ENCODE measurements at regions not wholly inside any gene's neighbourhood (a gene's known extent, or its start where the extent isn't known, plus 50 kb on each side); places are given as distances from the start of the nearest gene placed in this dataset.

DNA sequence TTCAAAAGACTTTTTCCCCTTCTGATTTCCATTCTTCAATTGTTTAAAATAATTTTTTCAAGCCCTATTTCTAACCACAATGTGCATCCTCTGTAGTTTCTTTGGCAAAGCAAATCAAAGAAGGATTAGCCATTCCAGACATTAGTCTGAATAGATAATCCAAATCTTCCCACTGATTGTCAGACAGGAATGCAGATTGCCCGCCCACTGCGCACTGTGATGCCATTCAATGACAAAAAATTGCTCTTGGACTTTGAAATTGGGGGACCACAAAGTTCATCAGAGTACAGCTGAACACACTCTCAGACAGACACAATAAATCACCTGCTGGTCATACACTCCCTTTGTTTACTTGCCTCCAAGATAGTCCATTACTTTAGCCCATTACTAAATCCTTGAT, 216.5 kb upstream of the DKK2 start:
- no peaks in the 10 kb centered on the region for H3K4me1 ChIP-seq (ENCODE audit: control insufficient read depth in 2 of 2, insufficient read depth in 2 of 2, low read length in 2 of 2)
- WGBS (ENCODE audit: insufficient coverage): 87% methylated on average over 2 of the region's 2 CpGs
- no peak overlapping the region for H2AFZ ChIP-seq (ENCODE audit: insufficient read depth, low read depth, low read length, poor library complexity, severe bottlenecking)
- H3K4me3 ChIP-seq (ENCODE audit: control extremely low read depth in 1 of 5, extremely low read depth in 1 of 5, insufficient read depth in 1 of 5, low read depth in 2 of 5, low read length in 4 of 5): no peak overlapping the region
- H3K4me2 ChIP-seq (replicated peaks; ENCODE audit: low read depth, low read length, poor library complexity, severe bottlenecking): no peak overlapping the region
- no peaks in the 10 kb centered on the region for H3K36me3 ChIP-seq (replicated peaks in 1 of 2; ENCODE audit: control extremely low read depth in 1 of 2, control insufficient read depth in 1 of 2, extremely low read depth in 1 of 2, insufficient read depth in 2 of 2, low read length in 1 of 2)
- H3K4me1 Mint-ChIP-seq: no peaks in the 10 kb centered on the region
- no peaks in the 10 kb centered on the region for H3K27me3 Mint-ChIP-seq
- H3K27me3 ChIP-seq (replicated peaks in 1 of 4; ENCODE audit: control extremely low read depth in 1 of 4, control insufficient read depth in 3 of 4, insufficient read depth in 4 of 4, low read length in 3 of 4): no peaks in the 10 kb centered on the region
- POLR2A ChIA-PET: no interaction called here
- H4K20me1 ChIP-seq (ENCODE audit: control insufficient read depth, insufficient read depth, low read length, poor library complexity, severe bottlenecking): no peaks in the 10 kb centered on the region
- H3K27ac Mint-ChIP-seq: no peak overlapping the region
- CTCF ChIA-PET: no interaction called here
- no peak overlapping the region for H3K27ac ChIP-seq (ENCODE audit: low read length in 2 of 2)
- TF ChIP-seq EZH2 (IDR thresholded peaks at IDR 0.05; ENCODE audit: borderline replicate concordance, insufficient read depth, low read depth, low read length, poor library complexity, severe bottlenecking): no peak
- TF ChIP-seq, protein P1, sequence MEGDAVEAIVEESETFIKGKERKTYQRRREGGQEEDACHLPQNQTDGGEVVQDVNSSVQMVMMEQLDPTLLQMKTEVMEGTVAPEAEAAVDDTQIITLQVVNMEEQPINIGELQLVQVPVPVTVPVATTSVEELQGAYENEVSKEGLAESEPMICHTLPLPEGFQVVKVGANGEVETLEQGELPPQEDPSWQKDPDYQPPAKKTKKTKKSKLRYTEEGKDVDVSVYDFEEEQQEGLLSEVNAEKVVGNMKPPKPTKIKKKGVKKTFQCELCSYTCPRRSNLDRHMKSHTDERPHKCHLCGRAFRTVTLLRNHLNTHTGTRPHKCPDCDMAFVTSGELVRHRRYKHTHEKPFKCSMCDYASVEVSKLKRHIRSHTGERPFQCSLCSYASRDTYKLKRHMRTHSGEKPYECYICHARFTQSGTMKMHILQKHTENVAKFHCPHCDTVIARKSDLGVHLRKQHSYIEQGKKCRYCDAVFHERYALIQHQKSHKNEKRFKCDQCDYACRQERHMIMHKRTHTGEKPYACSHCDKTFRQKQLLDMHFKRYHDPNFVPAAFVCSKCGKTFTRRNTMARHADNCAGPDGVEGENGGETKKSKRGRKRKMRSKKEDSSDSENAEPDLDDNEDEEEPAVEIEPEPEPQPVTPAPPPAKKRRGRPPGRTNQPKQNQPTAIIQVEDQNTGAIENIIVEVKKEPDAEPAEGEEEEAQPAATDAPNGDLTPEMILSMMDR (IDR thresholded peaks at IDR 0.05): no peak
- no peak overlapping the region for H3K4me3 Mint-ChIP-seq
- H3K9me3 ChIP-seq (ENCODE audit: control extremely low read depth in 1 of 3, control insufficient read depth in 2 of 3, insufficient read depth in 1 of 3, low read length in 2 of 3): no peaks in the 10 kb centered on the region
- H3K79me2 ChIP-seq (ENCODE audit: control insufficient read depth, insufficient read depth, low read length): no peaks in the 10 kb centered on the region
- H3K9me3 Mint-ChIP-seq (ENCODE audit: insufficient read depth): no peaks in the 10 kb centered on the region
- ATAC-seq (ENCODE audit: low read depth) (no peak), DNase-seq (no peak)
- no peak overlapping the region for H3K9ac ChIP-seq (ENCODE audit: low read length)
- intact Hi-C loops (cut with micrococcal nuclease): no loop called here

DNA sequence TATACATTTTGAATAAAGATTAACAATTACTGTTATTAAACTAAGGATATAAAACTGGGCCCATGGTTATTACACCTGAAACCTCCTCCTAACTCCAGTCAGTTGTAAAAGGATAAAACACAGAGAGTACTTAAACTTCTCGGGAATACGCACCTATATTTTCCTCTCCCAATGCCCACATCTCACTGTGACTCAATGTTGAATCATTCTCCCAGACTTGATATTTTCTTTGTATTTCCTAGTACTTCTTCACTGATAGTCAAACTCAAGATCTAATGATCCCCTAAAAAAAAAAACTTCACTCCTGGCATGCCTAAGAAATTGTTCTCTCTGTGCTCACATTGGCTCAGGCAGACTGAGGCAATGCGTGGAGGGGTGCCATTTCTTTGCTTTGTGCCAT, 212.5 kb upstream of the DKK2 start:
- Mint-ChIP-seq H3K4me1 (no peaks in the 10 kb centered on the region), H3K9me3 (ENCODE audit: insufficient read depth) (no peaks in the 10 kb centered on the region), H3K27me3 (no peaks in the 10 kb centered on the region), H3K27ac (no peak overlapping the region), H3K4me3 (no peak overlapping the region)
- H3K79me2 ChIP-seq (ENCODE audit: control insufficient read depth, insufficient read depth, low read length): no peaks in the 10 kb centered on the region
- no peak overlapping the region for H3K9ac ChIP-seq (ENCODE audit: low read length)
- H3K36me3 ChIP-seq (replicated peaks in 1 of 2; ENCODE audit: control extremely low read depth in 1 of 2, control insufficient read depth in 1 of 2, extremely low read depth in 1 of 2, insufficient read depth in 2 of 2, low read length in 1 of 2): no peaks in the 10 kb centered on the region
- no peak overlapping the region for H3K4me2 ChIP-seq (replicated peaks; ENCODE audit: low read depth, low read length, poor library complexity, severe bottlenecking)
- ChIA-PET CTCF (no interaction called here), POLR2A (no interaction called here)
- no peak for TF ChIP-seq EZH2 (IDR thresholded peaks at IDR 0.05; ENCODE audit: borderline replicate concordance, insufficient read depth, low read depth, low read length, poor library complexity, severe bottlenecking)
- TF ChIP-seq, protein P1 (IDR thresholded peaks at IDR 0.05): no peak
- H4K20me1 ChIP-seq (ENCODE audit: control insufficient read depth, insufficient read depth, low read length, poor library complexity, severe bottlenecking): no peaks in the 10 kb centered on the region
- 100% methylated on average over 2 of the region's 3 CpGs for WGBS (ENCODE audit: insufficient coverage)
- intact Hi-C loops (cut with micrococcal nuclease): no loop called here
- H3K4me3 ChIP-seq (ENCODE audit: control extremely low read depth in 1 of 5, extremely low read depth in 1 of 5, insufficient read depth in 1 of 5, low read depth in 2 of 5, low read length in 4 of 5): no peak overlapping the region
- DNase-seq (no peak), ATAC-seq (ENCODE audit: low read depth) (no peak)
- H3K27me3 ChIP-seq (replicated peaks in 1 of 4; ENCODE audit: control extremely low read depth in 1 of 4, control insufficient read depth in 3 of 4, insufficient read depth in 4 of 4, low read length in 3 of 4): no peaks in the 10 kb centered on the region
- no peak overlapping the region for H2AFZ ChIP-seq (ENCODE audit: insufficient read depth, low read depth, low read length, poor library complexity, severe bottlenecking)
- H3K27ac ChIP-seq (ENCODE audit: low read length in 2 of 2): no peak overlapping the region
- H3K9me3 ChIP-seq (ENCODE audit: control extremely low read depth in 1 of 3, control insufficient read depth in 2 of 3, insufficient read depth in 1 of 3, low read length in 2 of 3): no peaks in the 10 kb centered on the region
- H3K4me1 ChIP-seq (ENCODE audit: control insufficient read depth in 2 of 2, insufficient read depth in 2 of 2, low read length in 2 of 2): no peaks in the 10 kb centered on the region

Data from B cell (primary cell).